ENCODE measurements at regions not wholly inside any gene's neighbourhood (a gene's known extent, or its start where the extent isn't known, plus 50 kb on each side); places are given as distances from the start of the nearest gene placed in this dataset.

- TF ChIP-seq CTCF (conservative IDR thresholded peaks at IDR 0.05) (no peak), ZFX (IDR thresholded peaks at IDR 0.05) (no peak)
Measured at GRCh38 chr3:24818055-24818454, 323.4 kb upstream of the THRB start.

Measured in C4-2B (cell line).